Lung (tissue), 11 donors: ENCODE measurements at regions not wholly inside any gene's neighbourhood (a gene's known extent, or its start where the extent isn't known, plus 50 kb on each side); places are given as distances from the start of the nearest gene placed in this dataset.

ENCODE experiments used
- ATAC-seq: fragments of 200-7000 bp; cut with Tn5 transposase; one replicate; pipeline ENCODE4 v1.9.1; 2020; ENCODE audit warnings: moderate number of reproducible peaks; ENCODE audit not compliant: insufficient read depth, low FRiP score
- DNase-seq, 3 donors: peaks; one replicate each; pipeline ENCODE4 v3.0.0-alpha.2; 2013 to 2017
- H3K27ac ChIP-seq, 2 donors: one replicate each; pipeline ENCODE4 v1.5.1; 2013; ENCODE audit warnings: mild to moderate bottlenecking in 2 of 2, moderate library complexity in 2 of 2, control low read depth in 1 of 2, inconsistent platforms in 1 of 2, low read depth in 1 of 2, low read length in 1 of 2
- H3K27me3 ChIP-seq, 3 donors: one replicate each; pipeline ENCODE4 v1.5.1; 2013; ENCODE audit warnings: low read length in 2 of 3; ENCODE audit not compliant: control insufficient read depth in 3 of 3, insufficient read depth in 3 of 3
- H3K36me3 ChIP-seq, 4 donors: one replicate each; pipeline ENCODE4 v1.5.1; 2013; ENCODE audit warnings: low read length in 4 of 4, mild to moderate bottlenecking in 1 of 4, moderate library complexity in 1 of 4; ENCODE audit not compliant: control insufficient read depth in 4 of 4, insufficient read depth in 4 of 4
- H3K4me1 ChIP-seq, 5 donors: one replicate each; pipeline ENCODE4 v1.5.1; 2013; ENCODE audit warnings: low read length in 5 of 5, mild to moderate bottlenecking in 2 of 5, moderate library complexity in 1 of 5; ENCODE audit not compliant: control insufficient read depth in 5 of 5, insufficient read depth in 5 of 5
- H3K4me3 ChIP-seq: one replicate; pipeline ENCODE4 v1.5.1; 2013; ENCODE audit warnings: mild to moderate bottlenecking, control low read depth, moderate library complexity
- H3K9ac ChIP-seq, 2 donors: one replicate each; pipeline ENCODE4 v1.5.1; 2013; ENCODE audit warnings: low read length in 2 of 2, control low read depth in 1 of 2; ENCODE audit not compliant: insufficient read depth in 1 of 2
- H3K9me3 ChIP-seq, 4 donors: one replicate each; pipeline ENCODE4 v1.5.1; 2013; ENCODE audit warnings: low read length in 3 of 4, mild to moderate bottlenecking in 1 of 4, moderate library complexity in 1 of 4; ENCODE audit not compliant: control insufficient read depth in 4 of 4, insufficient read depth in 3 of 4
- CTCF ChIP-seq: IDR thresholded peaks from 2 replicates; pipeline ENCODE4 v1.5.1; 2012; ENCODE audit warnings: mild to moderate bottlenecking; ENCODE audit errors: control extremely low read depth, extremely low read depth
- WGBS, 2 donors: extraction: QIAGEN DNeasy Blood & Tissue Kit; methylation state at CpG; one replicate each; pipeline ENCODE4 v1.1.7; 2013; 5-methylcytosine and 5-hydroxymethylcytosine counted together
- donor health status: control.
- donor health status: control.
- donor health status: Bipolar disorder and iron deficiency.
- donor health status: healthy.
- donor health status: DM: yes; HTN: yes; CAD: no.

- H3K4me3 ChIP-seq, result no peak overlapping the region
- H3K36me3 ChIP-seq, result no peaks in the 10 kb centered on the region
- H3K4me1 ChIP-seq, result no peaks in the 10 kb centered on the region
- no peak for TF ChIP-seq CTCF
- H3K27ac ChIP-seq, result no peak overlapping the region
- no peak overlapping the region for H3K9ac ChIP-seq
- H3K9me3 ChIP-seq, result peaks cover 0 to 3% (median 0%) of the 10 kb centered on the region in 4 donors
- no peaks in the 10 kb centered on the region for H3K27me3 ChIP-seq
- DNase-seq, result no peak
- no peak for ATAC-seq
Observed at GRCh38 chr1:104794035-104794434, 1044.3 kb downstream of the AMY1C start.

- no peak for TF ChIP-seq CTCF
- no peaks in the 10 kb centered on the region for H3K27me3 ChIP-seq
- ATAC-seq, result no peak
- WGBS, 2 donors, result 94 to 95% methylated on average over 6 of the region's 6 CpGs
- H3K9ac ChIP-seq, result no peak overlapping the region
- H3K9me3 ChIP-seq, result peaks cover 0 to 3% (median 0%) of the 10 kb centered on the region in 4 donors
- no peaks in the 10 kb centered on the region for H3K4me1 ChIP-seq
- H3K4me3 ChIP-seq, result no peak overlapping the region
- H3K36me3 ChIP-seq, result no peaks in the 10 kb centered on the region
- no peak for DNase-seq
- no peak overlapping the region for H3K27ac ChIP-seq
Observed at GRCh38 chr1:104795931-104796330, 1046.2 kb downstream of the AMY1C start.

- Histone ChIP-seq H3K27ac (no peak overlapping the region), H3K36me3 (no peaks in the 10 kb centered on the region), H3K27me3 (no peaks in the 10 kb centered on the region), H3K9me3 (peaks cover 0 to 3% (median 0%) of the 10 kb centered on the region in 4 donors), H3K4me1 (no peaks in the 10 kb centered on the region), H3K4me3 (no peak overlapping the region), H3K9ac (no peak overlapping the region)
- 76 to 78% methylated on average over 2 of the region's 2 CpGs for WGBS, 2 donors
- DNase-seq, result no peak
- no peak for TF ChIP-seq CTCF
- ATAC-seq, result no peak
Observed at GRCh38 chr1:104797982-104798381, 1048.3 kb downstream of the AMY1C start.

DNA sequence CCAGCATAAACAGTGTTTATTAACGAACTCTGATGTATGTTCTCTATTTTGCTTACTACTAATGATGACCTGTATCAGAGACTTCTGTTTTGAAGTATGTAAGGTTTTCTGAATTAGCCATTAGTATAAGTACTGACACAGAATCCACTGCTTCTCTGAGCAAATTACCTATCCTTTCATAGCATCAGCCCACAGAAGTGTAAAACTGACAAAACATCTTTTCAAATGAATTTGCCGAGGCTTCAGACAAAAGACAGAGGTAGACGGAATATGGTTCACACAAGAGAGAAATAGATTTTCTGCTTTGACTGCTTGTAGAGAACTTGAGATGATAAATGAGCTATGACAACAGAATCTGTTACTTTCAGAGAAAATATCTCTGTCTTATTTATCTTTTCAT, 1051.6 kb downstream of the AMY1C start:
- no peak for DNase-seq
- Histone ChIP-seq H3K9me3 (no peaks in the 10 kb centered on the region), H3K4me3 (no peak overlapping the region), H3K27ac (no peak overlapping the region), H3K36me3 (no peaks in the 10 kb centered on the region), H3K4me1 (no peaks in the 10 kb centered on the region), H3K27me3 (no peaks in the 10 kb centered on the region), H3K9ac (no peak overlapping the region)
- TF ChIP-seq CTCF, result no peak
- 90 to 91% methylated on average over 3 of the region's 3 CpGs for whole genome bisulfite sequencing, 2 donors
- ATAC-seq, result no peak
